GM10248 (cell line): ENCODE measurements at regions not wholly inside any gene's neighbourhood (a gene's known extent, or its start where the extent isn't known, plus 50 kb on each side); places are given as distances from the start of the nearest gene placed in this dataset.

ENCODE experiments used
- CTCF ChIA-PET: fragments of 300-600 bp; sonication (Branson Sonifier 250); formaldehyde crosslinking; extraction: SDS; loops from one replicate; lab custom pipeline; 2021; ENCODE audit warnings: antibody characterized with exemption; lab: Yijun Ruan, JAX
- POLR2A ChIA-PET: fragments of 350-650 bp; sonication (Branson Sonifier 250); formaldehyde crosslinking; extraction: SDS; loops from one replicate; lab custom pipeline; 2020; ENCODE audit warnings: antibody characterized with exemption; lab: Yijun Ruan, JAX
- DNase-seq: peaks from one replicate; pipeline ENCODE4 v3.0.0; 2012; ENCODE audit errors: extremely low spot score
- CTCF ChIP-seq: IDR thresholded peaks from 2 replicates; pipeline ENCODE4 v1.5.1; 2012; ENCODE audit warnings: mild to moderate bottlenecking, low read depth; ENCODE audit errors: extremely low read depth, missing control alignments, control extremely low read depth

GRCh38 chr11:70715166-70715951 is 317.0 kb downstream of the CTTN start:
- no peak for TF ChIP-seq CTCF
- ChIA-PET CTCF (no interaction called here), POLR2A (no interaction called here)
- no peak for DNase-seq

- CTCF ChIA-PET = no interaction called here
- DNase-seq = no peak
- POLR2A ChIA-PET = no interaction called here
- no peak for TF ChIP-seq CTCF
These were observed 317.9 kb downstream of the CTTN start for GRCh38 chr11:70716216-70716615.

- DNase-seq = no peak
- no peak for TF ChIP-seq CTCF
- ChIA-PET POLR2A (no interaction called here), CTCF (no interaction called here)
These were observed 318.9 kb downstream of the CTTN start for GRCh38 chr11:70716986-70717775.

- TF ChIP-seq CTCF = no peak
- DNase-seq = no peak
- ChIA-PET CTCF (no interaction called here), POLR2A (no interaction called here)
These were observed 319.7 kb downstream of the CTTN start for GRCh38 chr11:70717936-70718595.

- POLR2A ChIA-PET = no interaction called here
- no peak for TF ChIP-seq CTCF
- CTCF ChIA-PET = no interaction called here
- DNase-seq = no peak
These were observed 321.2 kb downstream of the CTTN start for GRCh38 chr11:70719516-70719915.

GRCh38 chr11:70720281-70720680 is 322.0 kb downstream of the CTTN start:
- no peak for DNase-seq
- TF ChIP-seq CTCF = no peak
- ChIA-PET POLR2A (no interaction called here), CTCF (no interaction called here)
